SK-N-SH treated with all-trans-retinoic acid at 6 μM for 48 hours (cell line): ENCODE measurements at regions not wholly inside any gene's neighbourhood (a gene's known extent, or its start where the extent isn't known, plus 50 kb on each side); places are given as distances from the start of the nearest gene placed in this dataset.

ENCODE experiments used
- ATAC-seq: fragments of 200-7000 bp; cut with Tn5 transposase; 3 replicates; pipeline ENCODE4 v1.9.1; 2020; ENCODE audit warnings: mild to moderate bottlenecking, moderate library complexity
- ARNTL ChIP-seq: fragments of 450-650 bp; formaldehyde crosslinking; IDR thresholded peaks from 2 replicates; pipeline ENCODE4 v1.5.0; 2020; ENCODE audit warnings: low read depth, mild to moderate bottlenecking, moderate library complexity, borderline replicate concordance
- BACH2 ChIP-seq: fragments of 250-450 bp; sonication (Bioruptor Pico); IDR thresholded peaks from 2 replicates; pipeline ENCODE4 v1.9.0; 2021; ENCODE audit warnings: mild to moderate bottlenecking, borderline replicate concordance
- CSDC2 ChIP-seq: fragments of 250-450 bp; sonication (Bioruptor Pico); IDR thresholded peaks from 2 replicates; pipeline ENCODE4 v1.5.0; 2020; ENCODE audit warnings: mild to moderate bottlenecking, moderate library complexity
- GLIS3 ChIP-seq: fragments of 250-450 bp; sonication (Bioruptor Pico); IDR thresholded peaks from 2 replicates; pipeline ENCODE4 v1.5.0; 2020; ENCODE audit warnings: mild to moderate bottlenecking, moderate library complexity
- ISL1 ChIP-seq: fragments of 250-450 bp; sonication (Bioruptor Pico); IDR thresholded peaks from 2 replicates; pipeline ENCODE4 v2.1.2; 2022; ENCODE audit warnings: mild to moderate bottlenecking, moderate library complexity
- OSR1 ChIP-seq: fragments of 250-450 bp; sonication (Bioruptor Pico); IDR thresholded peaks from 2 replicates; pipeline ENCODE4 v1.8.0; 2022; ENCODE audit warnings: moderate library complexity, mild to moderate bottlenecking, inconsistent platforms
- RARB ChIP-seq: fragments of 250-450 bp; sonication (Bioruptor Pico); IDR thresholded peaks from 2 replicates; pipeline ENCODE4 v1.8.0; 2021; ENCODE audit warnings: mild to moderate bottlenecking, moderate library complexity
- SNAI2 ChIP-seq: fragments of 250-450 bp; sonication (Bioruptor Pico); IDR thresholded peaks from 2 replicates; pipeline ENCODE4 v1.5.0; 2020; ENCODE audit warnings: mild to moderate bottlenecking, moderate library complexity
- TCF4 ChIP-seq: fragments of 250-450 bp; sonication (Bioruptor Pico); IDR thresholded peaks from 2 replicates; pipeline ENCODE4 v1.8.0; 2021; ENCODE audit warnings: mild to moderate bottlenecking, moderate library complexity, borderline replicate concordance
- ZC3H10 ChIP-seq: fragments of 250-450 bp; sonication (Bioruptor Pico); IDR thresholded peaks from 2 replicates; pipeline ENCODE4 v1.5.1; 2021; ENCODE audit warnings: mild to moderate bottlenecking, moderate library complexity
- ZFP3 ChIP-seq: fragments of 250-450 bp; sonication (Bioruptor Pico); IDR thresholded peaks from 2 replicates; pipeline ENCODE4 v1.5.0; 2020; ENCODE audit warnings: mild to moderate bottlenecking, moderate library complexity
- ZFP30 ChIP-seq: fragments of 450-650 bp; formaldehyde crosslinking; IDR thresholded peaks from 2 replicates; pipeline ENCODE4 v1.5.0; 2022; ENCODE audit warnings: mild to moderate bottlenecking, moderate library complexity
- ZNF70 ChIP-seq: fragments of 450-650 bp; formaldehyde crosslinking; IDR thresholded peaks from 2 replicates; pipeline ENCODE4 v1.5.0; 2020; ENCODE audit warnings: mild to moderate bottlenecking, moderate library complexity
- ZNF8 ChIP-seq: fragments of 450-650 bp; formaldehyde crosslinking; IDR thresholded peaks from 2 replicates; pipeline ENCODE4 v1.5.0; 2020; ENCODE audit warnings: mild to moderate bottlenecking, moderate library complexity
- TF ChIP-seq, protein P1 (sequence below): fragments of 250-450 bp; sonication (Bioruptor Pico); IDR thresholded peaks from 2 replicates; pipeline ENCODE4 v1.5.0; 2020; ENCODE audit warnings: mild to moderate bottlenecking, moderate library complexity
- TF ChIP-seq, protein P2 (sequence below): fragments of 250-450 bp; sonication (Bioruptor Pico); IDR thresholded peaks from 2 replicates; pipeline ENCODE4 v1.8.0; 2020; ENCODE audit warnings: mild to moderate bottlenecking, moderate library complexity, borderline replicate concordance
- TF ChIP-seq, protein P3 (sequence below): fragments of 250-450 bp; sonication (Bioruptor Pico); IDR thresholded peaks from 2 replicates; pipeline ENCODE4 v1.5.1; 2020; ENCODE audit warnings: low read depth, mild to moderate bottlenecking, moderate library complexity
- TF ChIP-seq, protein P4 (sequence below): fragments of 250-450 bp; sonication (Bioruptor Pico); IDR thresholded peaks from 2 replicates; pipeline ENCODE4 v1.5.1; 2021; ENCODE audit warnings: mild to moderate bottlenecking, moderate library complexity

DNA sequence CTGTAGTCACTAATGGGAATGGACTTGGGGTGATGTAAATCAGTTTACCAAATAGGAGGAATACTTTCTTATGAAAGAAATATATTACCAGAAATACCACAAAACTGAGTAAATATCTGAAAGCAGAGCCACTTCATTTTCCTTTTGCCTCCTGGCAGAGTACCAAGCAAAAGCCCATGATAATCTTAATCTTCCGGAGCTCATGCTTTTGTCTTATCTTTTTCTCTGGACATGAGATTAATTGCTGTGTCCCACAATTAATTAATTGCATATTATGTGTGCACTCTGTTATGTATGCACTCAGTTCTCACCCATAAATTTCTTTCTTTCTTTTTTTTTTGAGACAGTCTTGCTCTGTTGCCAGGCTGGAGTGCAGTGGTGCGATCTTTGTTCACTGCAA is 94.1 kb upstream of the PDE4B start:
- ATAC-seq, result no peak
- TF ChIP-seq ISL1 (CRISPR knock-in tag) (peak; percentile 66), CSDC2 (CRISPR knock-in tag) (no peak)
- TF ChIP-seq, all 23 proteins: peak for 1

DNA sequence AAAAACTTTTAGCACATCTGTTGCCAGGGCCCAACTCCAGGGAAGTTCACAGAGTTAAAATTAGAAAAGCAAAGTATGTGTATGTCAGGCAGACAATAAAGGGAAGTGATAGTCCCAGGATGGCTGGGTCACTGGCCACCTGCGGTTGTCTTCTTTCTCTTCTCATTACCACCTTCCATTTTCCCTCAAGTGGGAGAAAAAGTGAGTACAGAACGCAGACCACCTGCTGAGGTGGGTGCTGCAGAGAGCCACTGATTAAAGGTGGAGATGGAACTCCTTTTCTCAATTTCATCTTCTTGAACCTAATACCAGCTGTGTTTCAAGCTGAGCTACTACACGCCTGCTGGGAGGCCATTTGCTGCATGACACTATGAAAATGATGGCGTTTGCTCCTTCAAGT is 88.8 kb upstream of the PDE4B start:
- TF ChIP-seq ISL1 (CRISPR knock-in tag) (no peak), ZC3H10 (CRISPR knock-in tag) (no peak), ZNF8 (CRISPR knock-in tag) (no peak), ARNTL (CRISPR knock-in tag) (no peak), ZFP3 (CRISPR knock-in tag) (no peak)
- TF ChIP-seq, protein P1, sequence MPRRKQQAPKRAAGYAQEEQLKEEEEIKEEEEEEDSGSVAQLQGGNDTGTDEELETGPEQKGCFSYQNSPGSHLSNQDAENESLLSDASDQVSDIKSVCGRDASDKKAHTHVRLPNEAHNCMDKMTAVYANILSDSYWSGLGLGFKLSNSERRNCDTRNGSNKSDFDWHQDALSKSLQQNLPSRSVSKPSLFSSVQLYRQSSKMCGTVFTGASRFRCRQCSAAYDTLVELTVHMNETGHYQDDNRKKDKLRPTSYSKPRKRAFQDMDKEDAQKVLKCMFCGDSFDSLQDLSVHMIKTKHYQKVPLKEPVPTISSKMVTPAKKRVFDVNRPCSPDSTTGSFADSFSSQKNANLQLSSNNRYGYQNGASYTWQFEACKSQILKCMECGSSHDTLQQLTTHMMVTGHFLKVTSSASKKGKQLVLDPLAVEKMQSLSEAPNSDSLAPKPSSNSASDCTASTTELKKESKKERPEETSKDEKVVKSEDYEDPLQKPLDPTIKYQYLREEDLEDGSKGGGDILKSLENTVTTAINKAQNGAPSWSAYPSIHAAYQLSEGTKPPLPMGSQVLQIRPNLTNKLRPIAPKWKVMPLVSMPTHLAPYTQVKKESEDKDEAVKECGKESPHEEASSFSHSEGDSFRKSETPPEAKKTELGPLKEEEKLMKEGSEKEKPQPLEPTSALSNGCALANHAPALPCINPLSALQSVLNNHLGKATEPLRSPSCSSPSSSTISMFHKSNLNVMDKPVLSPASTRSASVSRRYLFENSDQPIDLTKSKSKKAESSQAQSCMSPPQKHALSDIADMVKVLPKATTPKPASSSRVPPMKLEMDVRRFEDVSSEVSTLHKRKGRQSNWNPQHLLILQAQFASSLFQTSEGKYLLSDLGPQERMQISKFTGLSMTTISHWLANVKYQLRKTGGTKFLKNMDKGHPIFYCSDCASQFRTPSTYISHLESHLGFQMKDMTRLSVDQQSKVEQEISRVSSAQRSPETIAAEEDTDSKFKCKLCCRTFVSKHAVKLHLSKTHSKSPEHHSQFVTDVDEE (CRISPR knock-in tag), result no peak
- TF ChIP-seq, protein P2, sequence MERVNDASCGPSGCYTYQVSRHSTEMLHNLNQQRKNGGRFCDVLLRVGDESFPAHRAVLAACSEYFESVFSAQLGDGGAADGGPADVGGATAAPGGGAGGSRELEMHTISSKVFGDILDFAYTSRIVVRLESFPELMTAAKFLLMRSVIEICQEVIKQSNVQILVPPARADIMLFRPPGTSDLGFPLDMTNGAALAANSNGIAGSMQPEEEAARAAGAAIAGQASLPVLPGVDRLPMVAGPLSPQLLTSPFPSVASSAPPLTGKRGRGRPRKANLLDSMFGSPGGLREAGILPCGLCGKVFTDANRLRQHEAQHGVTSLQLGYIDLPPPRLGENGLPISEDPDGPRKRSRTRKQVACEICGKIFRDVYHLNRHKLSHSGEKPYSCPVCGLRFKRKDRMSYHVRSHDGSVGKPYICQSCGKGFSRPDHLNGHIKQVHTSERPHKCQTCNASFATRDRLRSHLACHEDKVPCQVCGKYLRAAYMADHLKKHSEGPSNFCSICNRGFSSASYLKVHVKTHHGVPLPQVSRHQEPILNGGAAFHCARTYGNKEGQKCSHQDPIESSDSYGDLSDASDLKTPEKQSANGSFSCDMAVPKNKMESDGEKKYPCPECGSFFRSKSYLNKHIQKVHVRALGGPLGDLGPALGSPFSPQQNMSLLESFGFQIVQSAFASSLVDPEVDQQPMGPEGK (CRISPR knock-in tag), result no peak
- TF ChIP-seq, protein P3, sequence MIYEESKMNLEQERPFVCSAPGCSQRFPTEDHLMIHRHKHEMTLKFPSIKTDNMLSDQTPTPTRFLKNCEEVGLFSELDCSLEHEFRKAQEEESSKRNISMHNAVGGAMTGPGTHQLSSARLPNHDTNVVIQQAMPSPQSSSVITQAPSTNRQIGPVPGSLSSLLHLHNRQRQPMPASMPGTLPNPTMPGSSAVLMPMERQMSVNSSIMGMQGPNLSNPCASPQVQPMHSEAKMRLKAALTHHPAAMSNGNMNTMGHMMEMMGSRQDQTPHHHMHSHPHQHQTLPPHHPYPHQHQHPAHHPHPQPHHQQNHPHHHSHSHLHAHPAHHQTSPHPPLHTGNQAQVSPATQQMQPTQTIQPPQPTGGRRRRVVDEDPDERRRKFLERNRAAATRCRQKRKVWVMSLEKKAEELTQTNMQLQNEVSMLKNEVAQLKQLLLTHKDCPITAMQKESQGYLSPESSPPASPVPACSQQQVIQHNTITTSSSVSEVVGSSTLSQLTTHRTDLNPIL (CRISPR knock-in tag), result no peak
- TF ChIP-seq, all 23 proteins: peak for 0
- ATAC-seq, result no peak

DNA sequence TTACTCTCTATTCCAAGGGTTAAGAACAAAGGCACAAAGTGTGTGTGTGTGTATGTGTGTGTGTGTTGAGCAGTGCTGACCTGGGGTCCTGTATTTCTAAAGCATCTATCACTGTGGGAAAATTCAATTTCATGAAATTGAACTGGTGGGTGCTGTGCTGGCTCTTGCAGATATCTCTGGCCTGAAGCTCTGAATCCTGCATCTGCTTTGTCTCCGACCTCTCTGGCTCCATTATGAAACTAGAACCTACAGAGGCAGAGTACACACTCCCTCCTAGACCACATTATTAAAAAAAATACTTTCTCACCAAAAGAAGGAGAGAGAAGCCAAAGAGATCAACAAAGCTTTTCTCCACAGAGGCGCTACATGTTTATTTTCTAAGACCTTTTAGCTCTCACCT is 88.4 kb upstream of the PDE4B start:
- no peak for ATAC-seq
- TF ChIP-seq ARNTL (CRISPR knock-in tag), result no peak
- no peak for TF ChIP-seq RARB (CRISPR knock-in tag)
- TF ChIP-seq ZFP3 (CRISPR knock-in tag), result no peak
- no peak for TF ChIP-seq SNAI2
- no peak for TF ChIP-seq ZC3H10 (CRISPR knock-in tag)
- TF ChIP-seq, protein P1 (CRISPR knock-in tag), result no peak
- TF ChIP-seq, protein P2 (CRISPR knock-in tag), result no peak
- TF ChIP-seq TCF4 (CRISPR knock-in tag), result no peak
- TF ChIP-seq OSR1 (CRISPR knock-in tag), result no peak
- no peak for TF ChIP-seq ZFP30 (CRISPR knock-in tag)
- no peak for TF ChIP-seq ZNF70 (CRISPR knock-in tag)
- TF ChIP-seq, all 23 proteins: peak for 0

DNA sequence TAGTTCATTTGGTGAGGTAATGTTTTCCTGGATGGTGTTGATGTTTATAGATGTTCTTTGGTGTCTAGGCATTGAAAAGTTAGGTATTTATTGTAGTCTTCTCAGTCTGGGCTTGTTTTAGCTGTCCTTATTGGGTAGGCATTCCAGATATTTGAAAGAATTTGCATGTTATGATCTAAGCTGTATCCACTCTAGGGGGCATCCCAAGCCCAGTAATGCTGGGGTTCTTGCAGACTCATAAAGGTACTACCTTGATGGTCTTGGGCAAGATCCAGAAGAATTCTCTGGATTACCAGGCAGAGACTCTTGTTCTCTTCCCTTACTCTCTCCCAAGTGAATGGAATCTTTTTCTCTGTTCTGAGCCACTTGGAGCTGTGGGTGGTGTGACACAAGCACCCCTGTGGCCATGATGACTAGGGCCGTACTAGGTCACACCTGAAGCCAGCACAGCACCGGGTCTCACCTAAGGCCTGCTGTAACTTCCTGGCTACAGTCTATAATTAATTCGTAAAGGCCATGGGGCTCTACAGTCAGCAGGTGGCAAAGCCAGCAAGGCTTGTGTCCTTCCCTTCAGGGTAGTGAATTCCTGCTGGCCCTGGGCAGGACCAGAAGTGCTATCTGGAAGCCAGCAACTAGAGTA is 74.8 kb upstream of the PDE4B start:
- ATAC-seq, result peak; percentile 57; the same call in 2 of the 3 replicates
- TF ChIP-seq GLIS3 (no peak), RARB (CRISPR knock-in tag) (no peak), TCF4 (CRISPR knock-in tag) (no peak), CSDC2 (CRISPR knock-in tag) (no peak), BACH2 (CRISPR knock-in tag) (no peak), ZNF8 (CRISPR knock-in tag) (no peak)
- TF ChIP-seq, protein P4, sequence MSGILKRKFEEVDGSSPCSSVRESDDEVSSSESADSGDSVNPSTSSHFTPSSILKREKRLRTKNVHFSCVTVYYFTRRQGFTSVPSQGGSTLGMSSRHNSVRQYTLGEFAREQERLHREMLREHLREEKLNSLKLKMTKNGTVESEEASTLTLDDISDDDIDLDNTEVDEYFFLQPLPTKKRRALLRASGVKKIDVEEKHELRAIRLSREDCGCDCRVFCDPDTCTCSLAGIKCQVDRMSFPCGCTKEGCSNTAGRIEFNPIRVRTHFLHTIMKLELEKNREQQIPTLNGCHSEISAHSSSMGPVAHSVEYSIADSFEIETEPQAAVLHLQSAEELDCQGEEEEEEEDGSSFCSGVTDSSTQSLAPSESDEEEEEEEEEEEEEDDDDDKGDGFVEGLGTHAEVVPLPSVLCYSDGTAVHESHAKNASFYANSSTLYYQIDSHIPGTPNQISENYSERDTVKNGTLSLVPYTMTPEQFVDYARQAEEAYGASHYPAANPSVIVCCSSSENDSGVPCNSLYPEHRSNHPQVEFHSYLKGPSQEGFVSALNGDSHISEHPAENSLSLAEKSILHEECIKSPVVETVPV, result no peak
- TF ChIP-seq, protein P1 (CRISPR knock-in tag), result no peak
